GM12892 (cell line): ENCODE measurements at regions not wholly inside any gene's neighbourhood (a gene's known extent, or its start where the extent isn't known, plus 50 kb on each side); places are given as distances from the start of the nearest gene placed in this dataset.

Source experiments
- POLR2A ChIP-seq: IDR thresholded peaks from 2 replicates; pipeline ENCODE4 v1.6.1; 2011; ENCODE audit warnings: low read depth, low read length, control low read depth
- POLR2AphosphoS5 ChIP-seq: IDR thresholded peaks from 2 replicates; pipeline ENCODE4 v1.6.1; 2011; ENCODE audit warnings: low read depth, low read length, control low read depth

GRCh38 chr22:27101288-27101687 lies 443.9 kb downstream of the MIAT start:
- TF ChIP-seq POLR2AphosphoS5 (no peak), POLR2A (no peak)
